Large intestine (tissue), 3 donors: ENCODE measurements at regions not wholly inside any gene's neighbourhood (a gene's known extent, or its start where the extent isn't known, plus 50 kb on each side); places are given as distances from the start of the nearest gene placed in this dataset.

ENCODE experiments used
- DNase-seq, 2 donors: peaks; one replicate each; pipeline versions ENCODE4 v3.0.0 to v3.0.0-alpha.2; 2013
- H3K27ac ChIP-seq: one replicate; pipeline ENCODE4 v1.5.1; 2013; ENCODE audit warnings: low read length
- H3K27me3 ChIP-seq: 2 replicates; pipeline ENCODE4 v1.6.1; 2013; ENCODE audit warnings: low read length; ENCODE audit not compliant: control insufficient read depth, insufficient read depth
- H3K36me3 ChIP-seq: 2 replicates; pipeline ENCODE4 v1.6.1; 2013; ENCODE audit warnings: low read length; ENCODE audit not compliant: control insufficient read depth, insufficient read depth
- H3K4me1 ChIP-seq: one replicate; pipeline ENCODE4 v1.6.1; 2013; ENCODE audit warnings: low read length; ENCODE audit not compliant: control insufficient read depth, insufficient read depth
- H3K4me3 ChIP-seq: one replicate; pipeline ENCODE4 v1.5.1; 2013; ENCODE audit warnings: low read length
- H3K9me3 ChIP-seq: one replicate; pipeline ENCODE4 v1.6.1; 2013; ENCODE audit warnings: mild to moderate bottlenecking, low read depth, low read length, moderate library complexity; ENCODE audit not compliant: control insufficient read depth
- WGBS: methylation state at CpG from one replicate; pipeline ENCODE4 v1.1.5; 2013; ENCODE audit warnings: low lambda C conversion rate; ENCODE audit not compliant: insufficient coverage; 5-methylcytosine and 5-hydroxymethylcytosine counted together

- no peak overlapping the region for H3K4me3 ChIP-seq
- no peak overlapping the region for H3K27ac ChIP-seq
- 60% methylated on average over 2 of the region's 6 CpGs for WGBS
- no peaks in the 10 kb centered on the region for H3K4me1 ChIP-seq
- H3K9me3 ChIP-seq = no peaks in the 10 kb centered on the region
- H3K36me3 ChIP-seq = no peaks in the 10 kb centered on the region
- DNase-seq = no peak
- no peaks in the 10 kb centered on the region for H3K27me3 ChIP-seq
Observed at GRCh38 chrX:1941321-1941720, 326.5 kb downstream of the ASMT start.

- WGBS = no CpG with 5 or more reads among the region's 10 CpGs
- H3K27ac ChIP-seq = no peak overlapping the region
- no peaks in the 10 kb centered on the region for H3K4me1 ChIP-seq
- no peaks in the 10 kb centered on the region for H3K9me3 ChIP-seq
- DNase-seq = no peak
- H3K36me3 ChIP-seq = no peaks in the 10 kb centered on the region
- H3K4me3 ChIP-seq = no peak overlapping the region
- H3K27me3 ChIP-seq = no peaks in the 10 kb centered on the region
Observed at GRCh38 chrX:1945879-1946278, 331.0 kb downstream of the ASMT start.

GRCh38 chrX:1946974-1947373, 332.1 kb downstream of the ASMT start:
- DNase-seq = no peak
- Histone ChIP-seq H3K4me1 (no peaks in the 10 kb centered on the region), H3K27me3 (no peaks in the 10 kb centered on the region), H3K4me3 (no peak overlapping the region), H3K27ac (no peak overlapping the region), H3K9me3 (no peaks in the 10 kb centered on the region), H3K36me3 (no peaks in the 10 kb centered on the region)
- WGBS = 99% methylated on average over 7 of the region's 9 CpGs
